ENCODE measurements at regions not wholly inside any gene's neighbourhood (a gene's known extent, or its start where the extent isn't known, plus 50 kb on each side); places are given as distances from the start of the nearest gene placed in this dataset.

DNA sequence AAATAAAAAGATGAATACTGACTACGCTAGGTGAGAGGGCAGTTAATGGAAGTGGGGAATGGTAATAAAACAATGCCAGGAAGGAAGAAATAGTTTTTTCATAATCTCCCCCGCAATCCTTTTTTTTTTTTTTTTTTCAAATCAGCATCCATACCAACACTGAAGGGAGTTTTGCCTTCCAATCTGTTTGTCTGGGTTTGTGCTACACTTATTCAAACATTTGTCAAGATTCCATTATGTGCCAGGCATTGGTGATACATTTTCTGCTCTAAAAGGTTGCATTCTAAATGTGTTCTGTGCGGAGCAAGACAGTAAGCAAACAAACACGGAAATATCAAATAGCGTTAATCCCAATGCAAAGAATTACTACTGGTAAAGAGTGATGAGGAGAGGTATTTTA is 437.9 kb upstream of the BOD1L1 start:
- H3K4me3 ChIP-seq, result no peak overlapping the region
- no peak overlapping the region for H3K27ac ChIP-seq
- TF ChIP-seq, protein P1, sequence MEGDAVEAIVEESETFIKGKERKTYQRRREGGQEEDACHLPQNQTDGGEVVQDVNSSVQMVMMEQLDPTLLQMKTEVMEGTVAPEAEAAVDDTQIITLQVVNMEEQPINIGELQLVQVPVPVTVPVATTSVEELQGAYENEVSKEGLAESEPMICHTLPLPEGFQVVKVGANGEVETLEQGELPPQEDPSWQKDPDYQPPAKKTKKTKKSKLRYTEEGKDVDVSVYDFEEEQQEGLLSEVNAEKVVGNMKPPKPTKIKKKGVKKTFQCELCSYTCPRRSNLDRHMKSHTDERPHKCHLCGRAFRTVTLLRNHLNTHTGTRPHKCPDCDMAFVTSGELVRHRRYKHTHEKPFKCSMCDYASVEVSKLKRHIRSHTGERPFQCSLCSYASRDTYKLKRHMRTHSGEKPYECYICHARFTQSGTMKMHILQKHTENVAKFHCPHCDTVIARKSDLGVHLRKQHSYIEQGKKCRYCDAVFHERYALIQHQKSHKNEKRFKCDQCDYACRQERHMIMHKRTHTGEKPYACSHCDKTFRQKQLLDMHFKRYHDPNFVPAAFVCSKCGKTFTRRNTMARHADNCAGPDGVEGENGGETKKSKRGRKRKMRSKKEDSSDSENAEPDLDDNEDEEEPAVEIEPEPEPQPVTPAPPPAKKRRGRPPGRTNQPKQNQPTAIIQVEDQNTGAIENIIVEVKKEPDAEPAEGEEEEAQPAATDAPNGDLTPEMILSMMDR (IDR thresholded peaks at IDR 0.05), result no peak
- DNase-seq (ENCODE audit: low spot score), result no peak

DNA sequence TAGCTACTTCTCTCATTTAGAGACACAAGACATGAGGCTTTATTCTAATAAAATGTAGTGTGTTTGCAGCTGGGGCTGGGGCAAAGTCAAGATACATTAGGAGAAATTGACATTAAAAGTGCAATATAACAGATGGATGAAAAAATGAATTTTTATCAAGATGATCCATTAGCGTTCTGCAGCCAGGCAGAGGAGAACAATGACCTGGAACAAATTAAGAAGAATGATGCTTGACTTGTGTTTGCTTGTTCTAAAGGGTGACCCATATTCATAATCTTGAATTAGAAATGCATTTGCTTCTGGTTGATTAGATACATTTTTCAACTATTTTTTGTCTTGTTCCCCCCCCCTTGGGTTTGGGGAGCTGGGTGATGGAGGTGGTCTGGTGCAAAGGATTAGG is 439.5 kb upstream of the BOD1L1 start:
- TF ChIP-seq, protein P1 (IDR thresholded peaks at IDR 0.05), result no peak
- DNase-seq (ENCODE audit: low spot score), result no peak
- Histone ChIP-seq H3K27ac (no peak overlapping the region), H3K4me3 (no peak overlapping the region)

DNA sequence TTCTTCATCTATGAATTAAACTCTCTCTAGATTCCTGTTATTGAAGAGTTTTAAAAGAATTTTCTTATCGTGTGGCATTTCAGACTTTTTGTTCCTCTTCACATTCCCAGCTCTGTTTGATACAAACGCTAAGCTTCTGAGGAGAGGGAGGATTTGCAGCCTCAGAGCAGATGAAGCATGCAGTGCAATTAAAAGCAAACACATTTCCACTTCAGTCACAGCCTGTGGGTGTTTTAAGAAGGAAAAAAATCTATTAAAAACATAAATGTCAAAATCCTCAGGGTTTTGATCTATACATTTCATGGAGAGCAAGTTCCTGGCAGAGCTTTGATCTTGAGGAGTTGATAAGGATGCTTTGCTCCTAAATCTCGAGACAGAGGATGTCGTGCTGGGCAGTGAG is 442.4 kb upstream of the BOD1L1 start:
- DNase-seq (ENCODE audit: low spot score), result no peak
- H3K4me3 ChIP-seq, result no peak overlapping the region
- H3K27ac ChIP-seq, result no peak overlapping the region
- TF ChIP-seq, protein P1 (IDR thresholded peaks at IDR 0.05), result no peak

DNA sequence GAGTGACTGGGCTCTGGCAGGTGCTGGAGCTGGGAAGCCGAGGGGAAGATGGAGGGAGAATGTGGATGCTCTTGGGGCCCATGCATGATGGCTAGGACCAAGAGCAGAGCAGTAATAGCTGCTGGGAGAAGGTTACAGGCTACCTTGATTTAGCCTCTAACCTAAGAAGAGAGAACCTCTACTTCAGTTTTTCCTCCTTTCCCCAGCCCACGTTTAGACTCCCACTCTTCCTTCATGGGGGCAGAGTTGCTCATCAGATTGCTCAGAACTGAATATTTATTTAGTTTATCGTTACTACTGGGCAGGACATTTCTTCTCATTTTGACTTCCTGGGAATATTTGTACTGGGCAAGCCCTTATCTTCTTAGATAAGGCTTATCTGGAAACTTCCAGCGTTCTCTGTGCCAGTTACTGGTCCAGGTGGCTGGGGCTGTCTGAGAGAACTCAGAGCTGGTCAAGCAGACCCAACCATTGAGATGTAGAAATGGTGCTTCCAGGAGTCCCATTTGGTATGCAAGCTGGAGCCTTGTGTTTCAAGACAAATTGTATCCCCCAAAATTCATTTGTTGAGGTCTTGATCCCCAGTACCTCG is 442.9 kb upstream of the BOD1L1 start:
- TF ChIP-seq, protein P1 (IDR thresholded peaks at IDR 0.05), result no peak
- H3K4me3 ChIP-seq, result no peak overlapping the region
- no peak overlapping the region for H3K27ac ChIP-seq
- DNase-seq (ENCODE audit: low spot score), result no peak

DNA sequence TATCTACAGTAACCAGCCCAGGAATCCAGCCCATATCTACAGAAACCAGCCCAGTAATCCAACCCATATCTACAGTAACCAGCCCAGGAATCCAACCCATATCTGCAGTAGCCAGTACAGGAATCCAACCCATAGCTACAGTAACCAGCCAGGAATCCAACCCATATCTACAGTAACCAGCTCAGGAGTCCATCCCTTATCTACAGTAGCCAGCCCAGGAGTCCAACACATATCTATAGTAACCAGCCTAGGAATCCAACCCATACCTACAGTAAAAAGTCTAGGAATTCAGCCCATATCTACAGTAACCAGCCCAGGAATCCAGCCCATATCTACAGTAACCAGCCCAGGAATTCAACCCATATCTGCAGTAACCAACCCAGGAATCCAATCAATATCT is 445.0 kb upstream of the BOD1L1 start:
- Histone ChIP-seq H3K27ac (no peak overlapping the region), H3K4me3 (no peak overlapping the region)
- TF ChIP-seq, protein P1 (IDR thresholded peaks at IDR 0.05), result no peak
- DNase-seq (ENCODE audit: low spot score), result no peak

DNA sequence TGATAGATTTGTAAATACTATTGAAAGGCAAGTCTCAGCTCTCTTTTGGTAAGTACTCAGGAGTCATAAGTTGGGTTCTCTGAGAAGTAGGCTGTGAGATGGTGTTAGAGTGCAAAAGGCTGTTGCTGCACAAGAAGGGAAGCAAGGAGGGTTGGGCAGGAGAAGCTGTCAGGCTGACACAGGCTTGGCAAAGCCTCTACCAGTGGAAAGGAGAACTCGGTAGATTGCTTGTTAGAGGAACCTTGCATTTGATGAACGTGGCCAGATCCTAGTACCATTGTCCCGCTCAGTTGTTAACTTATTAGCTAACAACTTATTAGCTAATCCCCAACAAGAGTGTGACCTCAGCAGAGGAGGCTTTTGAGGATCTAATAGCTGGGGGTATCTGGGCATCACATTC is 449.3 kb upstream of the BOD1L1 start:
- no peak for DNase-seq (ENCODE audit: low spot score)
- H3K27ac ChIP-seq, result no peak overlapping the region
- H3K4me3 ChIP-seq, result no peak overlapping the region
- TF ChIP-seq, protein P1 (IDR thresholded peaks at IDR 0.05), result no peak

DNA sequence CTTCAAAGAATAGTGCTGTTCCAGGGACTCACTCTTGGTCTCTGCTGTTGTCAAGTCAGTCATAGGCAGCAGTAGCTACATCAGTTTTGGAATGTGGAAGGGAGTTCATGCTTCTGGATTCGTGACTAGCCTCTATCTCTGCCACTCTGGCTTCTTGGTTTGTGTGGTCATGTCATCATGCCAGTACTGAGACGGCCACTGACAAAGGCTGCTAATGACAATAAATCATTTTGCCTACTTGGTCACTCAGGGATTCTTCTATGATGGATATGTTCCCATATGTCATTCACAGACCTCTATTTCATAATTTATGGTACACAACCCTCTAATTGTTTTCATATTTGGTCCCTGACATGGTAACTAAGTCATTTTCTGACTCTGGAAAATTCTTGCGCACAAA is 450.8 kb upstream of the BOD1L1 start:
- no peak overlapping the region for H3K4me3 ChIP-seq
- TF ChIP-seq, protein P1 (IDR thresholded peaks at IDR 0.05), result no peak
- no peak for DNase-seq (ENCODE audit: low spot score)
- no peak overlapping the region for H3K27ac ChIP-seq

All from coronary artery (tissue), 2 donors.